Hematopoietic multipotent progenitor cell treated with erythropoietin and hydrocortisone succinate and interleukin-3 and kit ligand, for 4 days (in vitro differentiated cells): ENCODE measurements at regions not wholly inside any gene's neighbourhood (a gene's known extent, or its start where the extent isn't known, plus 50 kb on each side); places are given as distances from the start of the nearest gene placed in this dataset.
A peak's percentile ranks its signal among the peaks of the same experiment; 100 is the strongest.

Experiments used
- DNase-seq: peaks from one replicate; pipeline ENCODE4 v3.0.0-alpha.2; 2015

- DNase-seq, result no peak
Measured at GRCh38 chr1:38327559-38327973, 281.0 kb upstream of the POU3F1 start.

DNA sequence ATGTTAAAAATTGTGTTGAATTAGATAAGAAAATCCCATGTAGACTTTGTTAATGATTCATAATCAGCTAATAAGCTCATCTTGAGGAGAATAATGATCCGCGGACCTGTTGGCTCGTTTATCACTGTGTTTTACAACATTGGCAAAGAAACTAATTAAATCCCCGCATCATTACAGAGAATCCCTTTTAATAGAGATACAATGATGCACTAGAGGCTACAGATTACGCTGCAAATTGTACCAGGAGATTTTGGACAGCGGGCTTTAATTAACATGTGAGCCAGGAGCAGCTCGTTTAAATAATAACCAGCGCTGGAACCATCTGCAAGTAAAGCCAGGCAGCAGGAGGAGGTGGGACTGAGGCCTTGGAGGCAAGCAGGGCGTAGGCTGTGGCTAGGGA lies 280.3 kb upstream of the POU3F1 start:
- DNase-seq, result no peak

DNA sequence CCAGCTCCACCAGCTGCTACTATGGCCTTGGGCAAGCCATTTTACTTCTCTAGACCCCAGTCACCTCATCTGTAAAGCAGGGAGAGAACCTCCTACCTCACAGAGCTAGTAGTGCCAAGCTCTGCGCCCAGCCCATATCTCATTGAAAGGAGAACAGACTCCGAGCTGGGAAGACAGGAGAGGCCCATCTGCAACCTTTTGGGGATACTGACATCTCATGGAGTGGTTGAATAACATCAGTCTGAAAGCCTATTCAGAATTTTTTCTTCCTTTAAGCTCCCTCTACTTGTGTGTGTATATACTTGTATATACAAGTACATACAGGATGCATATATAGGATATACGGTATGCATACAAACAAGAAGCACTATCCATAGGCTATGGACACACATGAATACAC lies 279.5 kb upstream of the POU3F1 start:
- DNase-seq, result no peak

GRCh38 chr1:38312753-38313152 lies 266.2 kb upstream of the POU3F1 start:
- DNase-seq, result no peak

- DNase-seq, result no peak
Measured at GRCh38 chr1:38310079-38310478, 263.5 kb upstream of the POU3F1 start.

- no peak for DNase-seq
Measured at GRCh38 chr1:38308780-38309179, 262.2 kb upstream of the POU3F1 start.

DNA sequence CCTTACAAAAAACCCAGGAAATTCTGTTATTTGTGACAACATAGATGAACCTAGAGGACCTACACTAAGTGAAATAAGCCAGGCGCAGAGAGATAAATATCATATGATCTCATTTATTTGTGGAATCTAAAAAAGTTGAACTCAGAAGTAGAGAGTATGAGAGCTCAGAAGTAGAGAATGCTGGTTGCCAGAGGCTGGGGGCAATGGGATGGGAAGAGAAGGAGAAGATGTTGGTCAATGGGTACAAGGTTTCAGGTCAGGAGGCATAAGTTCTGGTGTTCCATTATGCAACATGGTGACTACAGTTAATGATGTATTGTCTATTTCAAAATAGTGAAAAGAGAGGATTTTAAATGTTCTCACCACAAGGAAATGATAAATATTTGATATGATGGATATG lies 259.1 kb upstream of the POU3F1 start:
- DNase-seq, result no peak

- DNase-seq, result no peak
Measured at GRCh38 chr1:38303843-38304242, 257.2 kb upstream of the POU3F1 start.

DNA sequence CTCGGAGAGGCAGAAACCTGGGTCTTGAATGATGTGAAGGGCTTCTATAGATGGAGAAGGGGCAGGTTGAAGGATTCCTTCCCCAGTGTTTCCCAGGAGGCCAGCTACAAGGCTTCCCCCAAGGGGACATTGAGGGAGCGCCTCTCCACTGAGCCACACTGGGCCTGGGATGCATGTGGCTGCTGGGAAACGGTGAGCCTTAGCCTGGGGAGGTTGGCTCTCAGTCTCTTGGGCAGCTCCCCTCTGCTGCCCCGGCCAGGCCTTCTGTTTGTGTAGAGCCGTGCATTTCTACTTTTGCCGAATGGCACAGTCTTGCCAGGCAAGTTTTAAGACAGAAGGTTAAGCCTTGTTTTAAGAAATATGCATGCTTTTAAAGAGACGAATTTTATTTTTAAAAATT lies 254.4 kb upstream of the POU3F1 start:
- no peak for DNase-seq

DNA sequence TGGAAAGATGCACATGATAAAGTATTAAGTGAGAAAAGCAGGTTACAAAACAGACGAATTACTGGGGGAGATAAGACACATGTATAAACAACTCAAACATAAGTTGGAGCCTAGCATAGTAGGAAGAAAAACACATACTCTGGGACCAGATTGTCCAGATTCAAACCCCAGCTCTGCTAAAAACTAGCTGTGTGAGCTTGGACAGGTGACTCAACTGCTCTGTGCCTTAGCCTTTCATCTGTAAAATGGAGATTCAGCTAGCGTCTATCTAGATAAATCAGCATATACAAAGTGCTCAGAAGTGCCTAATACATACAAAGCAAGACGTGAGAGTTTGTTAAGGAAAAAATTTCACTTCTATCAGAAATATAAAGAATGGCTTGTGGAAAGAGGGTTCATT lies 254.0 kb upstream of the POU3F1 start:
- no peak for DNase-seq

DNA sequence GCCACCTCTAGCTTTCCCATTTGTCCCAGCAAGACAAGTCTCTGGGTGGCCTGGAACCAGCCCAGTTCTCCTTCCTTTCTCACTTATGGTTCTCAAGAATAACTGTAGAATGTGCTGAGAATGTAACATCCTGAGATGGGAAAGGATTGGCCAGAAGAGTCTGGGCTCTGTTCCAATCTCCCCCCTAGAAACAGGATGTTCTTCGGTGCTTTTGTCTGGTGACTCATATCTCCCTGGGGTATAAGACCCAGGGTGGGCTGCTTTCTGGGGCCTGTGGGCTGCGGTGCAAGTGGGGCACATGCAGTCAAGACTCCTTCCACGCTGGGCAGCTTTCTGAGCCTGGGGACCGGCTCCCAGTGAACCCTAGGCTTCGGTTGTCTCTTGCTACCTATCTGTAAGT lies 251.2 kb upstream of the POU3F1 start:
- peak; percentile 16 for DNase-seq

DNA sequence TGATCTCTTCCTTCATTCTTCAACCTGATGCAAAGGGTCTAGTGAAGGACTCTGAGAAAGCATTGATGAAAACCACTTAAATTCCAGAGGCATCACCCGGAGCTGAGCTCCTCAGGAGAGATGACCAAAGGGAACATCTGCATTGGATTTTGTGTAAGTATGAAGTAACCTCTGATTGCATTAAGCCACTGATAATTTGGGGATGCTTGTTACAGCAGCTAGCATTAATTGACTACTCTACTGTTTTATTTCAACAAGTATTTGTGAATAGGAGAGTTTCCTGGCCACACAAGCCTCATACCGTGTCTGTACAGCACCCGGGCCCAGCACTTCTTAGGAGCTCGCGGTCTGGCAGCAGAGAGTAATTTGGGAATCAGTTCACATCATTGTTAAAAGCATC lies 250.7 kb upstream of the POU3F1 start:
- no peak for DNase-seq

GRCh38 chr1:38296047-38296446 lies 249.5 kb upstream of the POU3F1 start:
- no peak for DNase-seq

GRCh38 chr1:38293567-38293966 lies 247.0 kb upstream of the POU3F1 start:
- DNase-seq, result no peak

DNA sequence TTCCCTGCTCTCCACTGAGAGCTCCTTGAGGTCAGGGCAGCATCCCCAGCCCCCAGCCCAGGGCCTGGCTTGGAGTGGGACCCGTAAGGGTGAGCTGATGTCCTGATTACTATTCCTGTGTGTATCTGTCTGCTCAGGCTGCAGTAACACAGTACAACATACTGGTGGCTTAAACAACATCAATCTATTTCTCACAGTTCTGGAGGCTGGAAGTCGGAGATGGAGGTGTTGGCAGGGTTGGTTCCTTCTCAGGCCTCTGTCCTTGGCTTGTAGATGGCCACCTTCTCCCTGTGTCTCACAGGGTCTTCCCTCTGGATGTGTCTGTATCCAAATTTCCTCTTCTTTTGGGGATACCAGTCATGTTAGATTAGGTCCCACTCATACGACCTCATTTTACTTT lies 246.4 kb upstream of the POU3F1 start:
- no peak for DNase-seq

GRCh38 chr1:38291906-38292521 lies 245.4 kb upstream of the POU3F1 start:
- peak; percentile 2 for DNase-seq

DNA sequence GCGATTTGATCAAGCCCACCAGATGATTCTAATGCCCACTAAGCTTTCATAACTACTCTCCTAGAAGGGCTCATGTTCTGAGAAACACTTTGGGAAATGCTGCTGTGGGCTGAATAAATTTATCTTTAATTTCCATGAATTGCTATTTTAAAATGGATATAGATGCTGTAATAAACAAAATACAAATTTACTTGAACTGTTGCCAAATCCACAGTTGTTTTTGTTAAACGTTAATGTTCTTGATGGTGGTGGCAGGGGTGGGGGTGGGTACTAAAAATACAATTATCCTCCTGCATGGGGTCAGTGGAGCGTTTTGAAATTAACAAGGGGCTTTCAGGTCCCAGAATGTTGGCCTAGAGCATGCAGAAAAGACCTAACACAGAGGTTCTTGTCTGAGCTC lies 244.7 kb upstream of the POU3F1 start:
- no peak for DNase-seq

DNA sequence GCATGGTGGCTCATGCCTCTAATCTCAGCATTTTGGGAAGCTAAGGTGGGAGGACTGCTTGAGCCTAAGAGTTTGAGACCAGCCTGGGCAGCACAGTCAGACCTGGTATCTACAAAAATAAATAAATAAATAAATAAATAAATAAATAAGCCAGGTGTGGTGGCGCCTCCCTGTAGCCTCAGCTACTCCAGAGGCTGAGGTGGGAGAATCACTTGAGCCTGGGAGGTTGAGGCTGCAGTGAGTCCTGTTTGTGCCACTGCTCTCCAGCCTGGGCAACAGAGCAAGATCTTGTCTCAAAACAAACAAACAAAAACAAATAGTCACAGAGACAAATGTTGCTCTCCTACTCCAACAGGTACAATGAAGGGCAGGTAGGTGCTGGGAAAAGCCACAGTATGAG lies 242.4 kb upstream of the POU3F1 start:
- no peak for DNase-seq

- DNase-seq, result no peak
Measured at GRCh38 chr1:38287547-38287946, 241.0 kb upstream of the POU3F1 start.

GRCh38 chr1:38287036-38287435 lies 240.4 kb upstream of the POU3F1 start:
- no peak for DNase-seq

DNA sequence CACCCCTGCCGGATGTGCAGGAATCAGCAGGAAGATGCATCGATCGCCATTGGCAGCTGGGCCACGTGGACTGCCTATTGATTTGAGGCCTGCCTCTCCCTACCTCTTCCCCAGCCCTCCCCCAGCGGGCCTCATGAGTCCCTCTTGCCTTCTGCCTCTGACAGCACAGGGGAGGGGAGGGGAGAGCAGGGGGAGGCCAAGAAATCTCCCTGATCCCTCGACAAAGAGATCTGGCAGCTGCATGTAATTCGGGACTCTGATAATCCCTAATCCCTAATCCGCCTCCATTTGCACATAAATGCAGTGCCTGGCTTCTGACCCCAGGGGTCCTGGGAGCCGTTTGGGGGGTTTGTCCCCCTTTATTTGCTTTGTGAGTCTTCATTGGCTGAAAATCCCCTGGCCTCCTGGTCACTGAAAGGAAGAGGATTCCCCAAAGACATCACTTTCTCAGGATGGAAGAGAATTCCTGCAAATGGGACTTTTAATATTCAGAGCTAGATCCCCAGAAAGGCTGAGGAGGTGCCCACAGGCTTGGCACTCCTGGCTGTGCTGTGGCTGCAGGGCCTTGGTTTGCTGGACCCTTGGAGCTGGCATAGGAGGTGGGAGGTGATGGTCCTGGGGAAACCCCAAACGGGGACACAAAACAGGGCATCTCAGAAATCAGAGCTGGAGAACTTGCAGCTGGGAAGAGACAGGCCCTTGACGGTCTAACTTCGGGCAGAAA lies 239.4 kb upstream of the POU3F1 start:
- DNase-seq, result no peak

GRCh38 chr1:38284953-38285352 lies 238.4 kb upstream of the POU3F1 start:
- DNase-seq, result no peak

GRCh38 chr1:38283696-38284470 lies 237.3 kb upstream of the POU3F1 start:
- no peak for DNase-seq

GRCh38 chr1:38279148-38279547 lies 232.6 kb upstream of the POU3F1 start:
- no peak for DNase-seq
